GM19397 (cell line): ENCODE measurements at regions not wholly inside any gene's neighbourhood (a gene's known extent, or its start where the extent isn't known, plus 50 kb on each side); places are given as distances from the start of the nearest gene placed in this dataset.

Source experiments
- ATAC-seq: cut with Tn5 transposase; IDR thresholded peaks from one replicate; pipeline ENCODE4 v1.9.1; 2021; ENCODE audit warnings: mild to moderate bottlenecking, moderate library complexity; ENCODE audit not compliant: unreplicated experiment

DNA sequence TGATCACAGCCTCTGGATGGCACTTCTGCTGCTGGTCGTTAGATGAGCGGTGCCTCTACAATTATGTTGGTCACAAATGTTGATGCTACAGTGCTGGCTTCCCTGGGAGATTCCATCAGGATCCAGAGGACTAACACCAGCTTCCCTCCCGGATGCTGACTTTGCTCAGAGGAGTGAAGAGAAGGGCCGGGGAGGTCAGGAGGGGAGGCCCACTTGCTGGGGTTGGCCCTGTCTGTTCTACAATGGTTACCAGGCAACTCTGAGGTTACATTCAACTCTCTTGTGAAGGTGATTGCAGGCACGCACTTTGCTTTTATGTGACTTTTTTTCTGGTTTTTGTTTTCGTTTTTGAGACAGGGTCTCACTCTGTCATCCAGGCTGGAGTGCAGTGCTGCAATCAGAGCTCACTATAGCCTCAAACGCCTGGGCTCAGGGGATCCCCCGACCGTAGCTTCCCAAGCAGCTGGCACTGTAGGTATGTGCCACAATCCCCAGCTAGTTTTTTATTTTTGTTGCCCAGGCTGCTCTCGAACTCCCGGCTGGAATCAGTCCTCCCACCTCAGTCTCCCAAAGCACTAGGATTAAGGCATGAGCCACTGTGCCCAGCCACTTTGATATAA is 112.5 kb downstream of the ADSS2 start:
- no peak for ATAC-seq

DNA sequence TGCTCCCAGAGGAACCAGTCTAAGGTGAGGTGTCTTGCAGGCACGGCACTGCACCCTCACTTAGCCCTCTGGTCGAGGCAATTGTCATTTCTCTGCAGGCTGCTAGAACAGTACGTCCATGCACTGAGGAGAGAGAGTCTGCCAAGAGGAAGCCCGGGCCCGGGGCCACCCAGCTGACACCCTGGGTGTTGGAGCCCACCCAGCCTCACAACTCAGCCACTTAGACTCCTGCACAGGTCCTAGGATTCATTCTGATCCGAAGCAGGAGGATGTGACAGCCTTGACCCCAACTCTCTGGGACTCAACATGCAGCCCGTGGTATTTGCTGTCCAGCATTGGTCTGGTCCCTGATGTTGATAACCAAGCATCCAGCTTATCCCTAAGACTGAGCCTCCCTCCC is 111.9 kb downstream of the ADSS2 start:
- no peak for ATAC-seq

DNA sequence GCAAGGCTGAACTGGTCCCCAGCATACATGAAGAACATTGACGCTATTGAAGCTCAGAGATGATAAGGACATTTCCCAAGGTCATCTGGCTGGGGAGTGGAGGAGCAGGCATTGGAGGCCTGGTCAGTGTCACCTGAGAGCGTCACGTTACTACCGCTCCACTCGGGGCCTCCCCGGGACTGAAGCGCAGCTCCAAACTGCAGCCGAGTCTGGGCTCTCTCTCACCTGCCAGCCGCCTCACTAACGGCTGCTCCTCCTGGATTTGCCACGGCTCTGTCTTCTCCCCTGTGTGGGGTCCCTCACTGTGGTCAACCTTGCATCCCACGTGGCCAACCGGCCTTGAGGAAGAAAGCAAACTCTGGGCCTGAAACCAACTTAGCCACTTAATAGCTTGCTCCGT is 111.3 kb downstream of the ADSS2 start:
- no peak for ATAC-seq

DNA sequence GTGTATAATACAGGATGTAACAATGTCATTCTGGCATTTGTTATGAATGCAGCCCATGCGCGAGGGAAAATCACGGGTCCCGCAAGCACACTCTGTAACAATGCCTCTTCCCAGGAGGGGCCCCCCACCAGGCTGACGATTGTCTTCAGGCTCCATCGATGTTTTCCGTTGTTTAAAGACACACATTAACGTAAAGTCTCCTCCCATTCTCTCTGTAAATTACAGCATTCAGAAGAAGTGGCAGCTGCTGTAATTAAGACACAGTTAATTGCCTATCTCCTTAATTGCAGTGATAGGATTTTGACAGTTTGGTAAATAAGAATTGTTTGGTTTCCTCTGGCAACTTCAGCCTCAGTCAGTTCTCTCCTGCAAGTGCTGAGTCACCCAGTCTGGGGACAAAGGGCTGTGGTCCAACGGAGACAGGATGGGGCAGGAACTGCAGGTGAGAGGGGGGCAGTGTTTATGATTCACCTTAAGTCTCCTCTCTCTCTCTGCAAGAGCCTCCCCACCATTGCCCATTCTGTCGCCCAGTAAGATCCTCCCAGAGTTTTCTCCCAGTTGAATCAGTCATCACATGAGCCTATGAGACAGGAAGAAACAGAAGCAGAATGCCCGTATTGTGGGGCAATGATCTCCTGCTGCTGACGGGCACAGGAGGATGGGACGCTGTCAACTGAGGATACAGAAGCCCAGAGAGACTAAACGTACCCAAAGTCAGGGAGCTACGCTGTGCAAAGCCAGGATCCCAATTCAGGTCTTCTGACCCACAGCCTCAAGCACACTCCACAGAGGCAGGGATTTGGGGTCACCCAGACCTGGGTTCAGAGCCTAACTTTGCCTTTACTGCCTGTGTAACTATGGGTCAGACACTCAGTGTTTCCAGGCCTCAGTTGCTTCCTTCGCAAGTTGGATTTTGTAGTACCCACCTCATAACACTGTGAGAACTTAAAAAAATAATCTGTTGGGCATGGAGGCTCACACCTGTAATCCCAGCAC is 110.0 kb downstream of the ADSS2 start:
- ATAC-seq = no peak

DNA sequence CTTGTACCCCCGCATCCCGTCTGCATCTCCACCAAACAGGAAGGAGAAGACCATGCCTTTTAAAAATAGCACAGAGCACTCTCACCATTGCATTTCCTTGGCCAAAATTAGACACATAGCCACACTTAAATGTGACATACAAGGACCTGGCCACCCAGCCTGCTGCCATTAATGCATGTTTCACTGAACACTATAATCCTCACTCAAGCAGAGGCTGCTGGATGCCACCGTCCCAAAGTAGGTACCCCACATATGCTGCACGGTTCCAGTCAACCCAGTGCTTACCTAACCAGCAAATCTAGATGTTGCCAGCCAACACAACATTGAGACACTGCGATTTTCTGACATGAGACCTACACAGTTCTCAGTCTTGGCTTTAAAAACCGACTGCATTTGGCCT is 107.7 kb downstream of the ADSS2 start:
- no peak for ATAC-seq

DNA sequence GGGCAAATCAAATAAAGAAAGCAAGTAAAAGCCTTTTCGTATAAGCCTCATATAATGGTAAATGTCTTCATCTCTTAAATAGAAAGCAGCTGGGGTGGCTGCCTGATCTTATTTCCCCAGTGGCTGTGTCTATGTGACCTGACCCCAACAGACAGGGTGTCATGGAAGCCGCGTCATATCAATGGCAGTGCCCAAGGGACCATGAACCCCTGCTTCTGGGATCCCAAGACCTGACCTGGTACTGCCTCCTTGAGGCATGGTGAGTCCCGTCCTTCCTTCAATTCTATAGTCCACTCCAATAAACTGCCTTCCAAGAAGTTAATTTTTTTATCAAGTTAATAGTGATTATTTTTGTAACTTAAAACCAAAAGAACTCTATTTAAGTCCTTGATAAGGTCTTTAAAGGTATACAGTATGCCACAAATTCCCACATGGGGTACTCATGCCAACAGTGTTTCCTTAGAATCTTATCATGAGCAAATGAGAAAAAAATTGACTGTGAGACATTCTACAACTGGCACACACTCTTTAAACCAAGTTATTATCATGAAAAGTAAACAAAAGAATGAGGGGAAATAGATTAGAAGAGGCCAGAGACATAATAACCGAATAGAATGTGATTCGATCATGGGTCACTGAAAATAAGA is 104.6 kb downstream of the ADSS2 start:
- ATAC-seq = no peak

DNA sequence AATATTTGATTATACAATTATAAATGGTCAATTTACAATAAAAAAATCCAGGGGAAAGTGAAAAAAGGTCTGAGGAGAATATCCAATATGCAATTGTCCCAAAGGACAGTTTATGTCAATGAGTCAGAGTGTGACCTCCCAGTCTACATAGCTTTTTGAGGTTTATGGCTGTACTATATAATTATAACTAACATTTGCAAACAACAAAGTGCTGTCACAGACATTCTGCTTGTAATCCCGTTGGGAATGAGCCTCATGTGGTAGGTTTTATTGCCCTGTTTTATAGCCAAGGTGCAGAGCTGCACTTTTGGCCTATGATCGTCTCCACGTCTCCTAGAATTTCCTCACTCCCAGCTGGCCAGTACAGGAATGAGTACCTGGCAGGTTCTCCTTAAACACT is 103.8 kb downstream of the ADSS2 start:
- ATAC-seq = no peak

DNA sequence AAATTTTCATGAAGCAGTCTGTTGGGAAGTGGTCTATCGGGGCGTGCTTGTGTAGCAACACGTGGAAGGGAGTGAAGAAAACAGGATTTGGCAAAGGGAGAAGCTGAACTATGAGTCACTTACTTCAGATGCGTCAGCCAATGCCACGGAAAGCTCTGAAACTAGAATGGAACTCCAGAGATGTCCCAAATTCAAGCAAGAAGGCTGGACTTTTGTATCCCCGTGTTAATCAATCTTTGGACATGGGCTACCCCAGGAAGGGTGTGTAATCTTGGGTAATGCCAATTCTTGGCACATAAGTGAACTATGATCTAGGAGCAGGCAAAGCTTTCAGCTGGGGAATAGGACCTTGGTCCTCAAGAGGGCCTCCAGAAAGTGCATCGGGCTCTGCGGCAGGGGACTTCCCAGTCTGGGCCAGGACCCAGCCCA is 102.6 kb downstream of the ADSS2 start:
- no peak for ATAC-seq

DNA sequence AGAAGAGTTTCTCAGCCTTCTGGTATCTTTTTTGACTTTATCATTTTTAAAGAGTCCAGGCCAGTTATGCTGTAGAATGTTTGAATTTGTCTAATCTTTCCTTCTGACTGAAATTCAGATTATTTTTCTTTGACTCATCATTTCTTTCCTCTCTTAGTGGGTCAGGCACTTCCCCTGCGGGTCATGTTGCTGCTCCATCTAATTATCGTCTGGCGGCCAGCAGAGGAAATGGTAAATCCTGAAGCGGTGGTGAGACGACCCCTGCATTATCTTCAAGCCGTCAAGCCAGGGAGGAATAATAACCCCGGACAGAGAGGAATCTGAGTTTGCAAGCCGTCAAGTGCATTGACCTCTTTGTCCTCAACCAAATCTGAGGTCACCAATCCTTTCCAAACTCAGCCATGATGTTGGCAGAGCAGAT is 102.1 kb downstream of the ADSS2 start:
- ATAC-seq = no peak

DNA sequence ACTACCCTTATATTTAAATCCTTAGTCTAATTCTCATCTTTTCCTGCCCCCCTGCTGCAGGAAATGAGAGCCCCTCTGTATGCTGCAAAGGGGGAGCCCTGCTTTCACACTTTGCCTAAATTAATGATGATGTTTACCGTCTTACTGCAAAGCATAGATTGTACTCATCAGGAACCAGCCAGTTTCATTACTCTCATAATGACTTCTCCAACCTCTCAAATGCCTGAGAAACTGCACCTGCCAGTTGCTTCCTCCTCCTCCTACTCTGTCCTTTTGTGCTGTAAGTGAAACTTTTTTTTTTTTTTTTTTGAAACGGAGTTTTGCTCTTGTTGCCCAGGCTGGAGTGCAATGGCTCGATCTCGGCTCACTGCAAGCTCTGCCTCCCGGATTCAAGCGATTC is 101.7 kb downstream of the ADSS2 start:
- ATAC-seq = no peak

DNA sequence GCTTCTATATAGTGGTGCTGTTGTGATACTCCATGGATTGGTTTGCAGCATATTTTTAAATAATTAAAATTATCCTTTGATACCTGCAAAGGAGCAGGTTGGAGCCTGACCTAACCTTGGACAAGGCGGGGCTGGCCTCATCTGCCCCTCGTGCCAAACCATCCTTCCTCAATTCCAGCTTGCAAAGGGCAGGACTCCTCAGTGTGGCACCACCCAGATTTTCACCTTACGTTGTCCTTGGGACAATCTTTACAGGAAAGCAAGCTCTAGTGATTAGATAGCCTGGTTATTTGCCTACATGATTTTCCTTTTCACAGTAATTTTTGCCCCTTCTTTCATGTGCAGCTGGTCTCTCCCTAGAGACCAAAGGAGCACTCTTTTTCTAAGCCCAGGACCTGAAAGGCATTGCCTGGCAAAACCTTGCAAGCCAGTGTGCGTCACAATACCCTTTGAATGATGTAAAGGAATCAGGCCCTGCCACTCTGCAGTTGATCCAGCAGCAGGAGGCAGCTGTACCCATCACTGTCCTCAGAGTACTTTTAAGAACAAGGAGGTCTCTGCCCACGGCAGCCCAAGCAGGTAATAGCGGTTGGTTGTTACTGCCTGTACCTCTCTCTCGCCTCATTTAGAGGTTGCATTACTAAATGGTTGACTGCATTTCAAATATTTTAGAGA is 99.4 kb downstream of the ADSS2 start:
- ATAC-seq = no peak

DNA sequence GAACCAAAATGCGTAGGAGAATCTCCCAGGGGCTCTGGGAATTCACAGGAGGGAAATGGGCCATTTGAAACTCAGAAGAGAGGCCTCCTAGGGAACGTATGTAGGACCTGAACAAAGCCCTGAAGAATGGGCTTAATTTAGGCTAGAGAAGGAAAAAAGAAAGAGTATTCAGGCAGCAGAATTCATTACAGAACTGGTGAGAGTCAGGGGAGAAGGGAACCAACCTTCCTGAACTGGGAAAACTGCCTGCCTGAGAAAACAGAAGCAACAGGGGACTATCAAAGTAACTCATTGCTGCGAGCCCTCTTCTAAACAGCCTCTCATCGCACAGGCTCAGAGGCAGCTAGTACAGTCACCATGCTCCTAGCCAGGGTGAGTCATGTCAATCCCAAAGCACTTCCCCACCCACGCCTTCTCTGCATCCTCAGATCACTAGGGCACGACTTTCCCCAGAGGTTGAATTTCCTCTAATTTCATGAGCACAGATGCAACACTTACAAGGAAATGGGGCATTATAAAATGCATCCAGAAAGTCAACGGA is 98.1 kb downstream of the ADSS2 start:
- ATAC-seq = peak; percentile 59

DNA sequence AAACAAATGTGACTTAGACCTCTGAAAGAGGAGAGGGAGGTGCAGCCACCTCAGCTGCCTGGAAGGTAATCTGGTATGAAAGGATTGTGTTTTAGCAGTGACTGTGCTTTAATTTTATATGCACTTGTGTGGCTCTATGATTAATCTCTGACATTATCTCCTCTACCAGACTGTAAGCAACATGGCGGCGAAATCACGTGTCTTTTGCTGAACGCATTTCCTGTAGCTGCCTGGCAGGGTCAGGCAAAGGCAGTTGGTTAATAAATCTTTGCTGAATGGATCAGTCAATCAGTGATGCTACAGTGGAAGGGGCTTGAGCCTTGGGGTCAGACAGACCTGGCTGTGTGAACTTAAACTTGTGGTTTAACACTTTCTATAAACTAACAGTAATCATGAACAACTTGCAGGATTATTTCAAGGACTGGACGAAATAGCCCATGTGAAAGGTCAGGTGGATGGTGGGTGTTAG is 96.9 kb downstream of the ADSS2 start:
- ATAC-seq = no peak

DNA sequence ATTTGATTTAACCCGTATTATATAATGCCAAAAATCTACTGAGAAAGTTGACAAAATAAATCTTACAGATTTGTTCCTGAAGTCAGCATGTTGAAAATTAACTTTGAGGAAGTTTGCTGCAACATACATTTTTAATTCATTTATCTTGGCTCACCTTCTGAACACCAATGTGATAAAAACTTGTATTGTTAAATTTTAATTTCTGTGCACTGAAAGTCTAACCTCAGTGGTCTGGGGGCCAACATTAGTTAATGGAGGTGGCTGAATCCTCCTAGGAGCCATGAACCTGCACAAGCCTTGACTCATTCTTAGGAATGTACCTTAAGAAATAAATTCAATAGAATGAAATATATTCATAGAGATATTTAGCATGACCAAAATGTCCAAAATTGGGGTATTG is 95.3 kb downstream of the ADSS2 start:
- ATAC-seq = no peak
